H1 (cell line): ENCODE measurements at regions not wholly inside any gene's neighbourhood (a gene's known extent, or its start where the extent isn't known, plus 50 kb on each side); places are given as distances from the start of the nearest gene placed in this dataset.

Experiments used
- CTCF ChIP-seq, 3 experiments: IDR thresholded peaks; 1 replicate in 2 of 3; 2 replicates in 1 of 3; pipeline versions ENCODE4 v1.5.1 to v1.6.1; 2011; ENCODE audit warnings: low read length in 3 of 3, mild to moderate bottlenecking in 3 of 3, inconsistent platforms in 2 of 3, low read depth in 1 of 3, moderate library complexity in 1 of 3; ENCODE audit not compliant: insufficient read depth in 1 of 3; ENCODE audit errors: control extremely low read depth in 1 of 3
- FOSL1 ChIP-seq: IDR thresholded peaks from 2 replicates; pipeline ENCODE4 v1.6.1; 2011; ENCODE audit warnings: mild to moderate bottlenecking, low read depth, low read length, moderate library complexity; ENCODE audit not compliant: insufficient read depth
- JUND ChIP-seq: IDR thresholded peaks from 2 replicates; pipeline ENCODE4 v1.6.1; 2011; ENCODE audit warnings: mild to moderate bottlenecking, improper control_type of control experiment, low read length
- SP4 ChIP-seq: IDR thresholded peaks from 2 replicates; pipeline ENCODE4 v1.6.1; 2012; ENCODE audit warnings: low read length, inconsistent platforms
- TF ChIP-seq, protein P1 (sequence below): IDR thresholded peaks from 2 replicates; pipeline ENCODE4 v1.6.1; 2011; ENCODE audit warnings: low read depth, mild to moderate bottlenecking, low read length; ENCODE audit not compliant: insufficient read depth

DNA sequence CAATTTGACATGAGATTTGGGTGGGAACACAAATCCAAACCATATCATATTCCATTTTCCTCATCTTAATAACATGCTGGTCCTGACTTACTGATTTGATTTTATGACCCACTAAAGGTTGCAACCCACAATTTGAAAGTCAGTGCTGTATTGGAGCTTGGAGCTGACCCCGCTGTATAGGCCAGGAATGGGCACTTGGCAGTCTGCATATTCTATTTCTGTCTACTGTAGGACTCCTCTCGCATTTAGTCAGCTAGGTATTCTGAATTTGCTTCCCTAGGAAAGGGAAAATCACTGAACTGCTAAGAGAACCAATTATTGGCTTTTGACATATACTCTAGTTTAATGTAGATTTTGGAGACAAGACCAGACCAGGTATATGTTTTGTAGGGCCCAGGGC, 157.0 kb downstream of the MFSD1 start (continued):
- TF ChIP-seq SP4 (no peak), FOSL1 (no peak), JUND (no peak), CTCF (IDR thresholded peaks at IDR 0.05; ENCODE audit: control extremely low read depth in 1 of 3, insufficient read depth in 1 of 3, low read depth in 1 of 3, low read length in 3 of 3) (no peak)
- TF ChIP-seq, protein P1, sequence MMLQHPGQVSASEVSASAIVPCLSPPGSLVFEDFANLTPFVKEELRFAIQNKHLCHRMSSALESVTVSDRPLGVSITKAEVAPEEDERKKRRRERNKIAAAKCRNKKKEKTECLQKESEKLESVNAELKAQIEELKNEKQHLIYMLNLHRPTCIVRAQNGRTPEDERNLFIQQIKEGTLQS = no peak
